ENCODE measurements at regions not wholly inside any gene's neighbourhood (a gene's known extent, or its start where the extent isn't known, plus 50 kb on each side); places are given as distances from the start of the nearest gene placed in this dataset.

DNA sequence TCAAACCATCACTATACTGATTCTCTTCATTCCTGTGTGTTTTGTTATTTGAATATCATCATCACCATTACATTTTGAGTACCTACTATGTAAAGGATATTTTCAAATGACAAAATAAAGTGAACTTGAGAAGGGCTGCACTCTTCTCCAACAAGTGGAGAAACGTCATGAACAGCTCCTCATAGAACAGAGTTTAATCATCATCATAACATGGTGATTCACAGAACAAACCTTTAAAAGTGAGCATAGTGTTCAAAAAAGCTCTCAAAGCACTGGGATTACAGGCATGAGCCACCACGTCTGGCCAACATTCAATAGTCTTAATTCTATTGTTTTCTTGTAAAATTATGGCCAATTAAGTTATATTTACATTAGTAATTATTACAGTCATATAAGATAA is 993.9 kb downstream of the PDHA2 start:
- no peak for DNase-seq

DNA sequence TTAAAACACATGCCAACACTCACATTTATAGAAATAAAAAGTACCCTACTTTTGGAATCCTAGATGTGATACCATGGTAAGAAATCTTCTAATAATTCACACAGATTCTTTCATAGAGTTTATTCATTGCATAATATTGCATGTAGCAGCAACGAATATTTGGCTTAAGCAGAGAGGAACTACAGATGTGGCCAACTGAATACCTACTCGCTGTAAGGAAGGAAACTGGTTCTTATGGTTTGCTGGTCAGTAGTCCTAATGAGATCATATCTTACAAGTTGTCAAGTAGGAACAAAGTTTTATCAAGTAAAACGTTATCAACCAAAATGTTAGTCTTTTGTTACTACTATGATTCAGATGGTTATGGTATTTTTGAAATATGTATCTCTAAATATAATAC is 996.1 kb downstream of the PDHA2 start:
- DNase-seq, result no peak

DNA sequence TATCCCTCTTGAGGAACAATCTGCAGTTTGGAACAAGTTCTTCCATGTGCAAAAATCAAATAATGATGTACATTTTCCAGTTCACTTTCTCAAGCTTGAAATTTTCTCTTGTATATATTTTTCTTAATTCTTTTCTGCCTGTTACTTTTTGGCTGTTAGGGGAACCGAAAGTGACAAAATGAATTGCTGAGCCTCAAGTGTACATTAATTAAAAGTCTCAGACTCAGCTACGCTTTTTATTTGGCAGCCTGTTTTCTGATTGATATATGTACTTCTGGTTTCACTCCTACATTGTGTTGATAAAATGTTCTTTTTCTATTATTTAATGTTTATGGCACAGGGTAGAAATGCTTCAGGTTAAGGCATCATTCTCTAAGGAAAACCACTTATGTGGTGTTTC is 999.5 kb downstream of the PDHA2 start:
- no peak for DNase-seq

DNA sequence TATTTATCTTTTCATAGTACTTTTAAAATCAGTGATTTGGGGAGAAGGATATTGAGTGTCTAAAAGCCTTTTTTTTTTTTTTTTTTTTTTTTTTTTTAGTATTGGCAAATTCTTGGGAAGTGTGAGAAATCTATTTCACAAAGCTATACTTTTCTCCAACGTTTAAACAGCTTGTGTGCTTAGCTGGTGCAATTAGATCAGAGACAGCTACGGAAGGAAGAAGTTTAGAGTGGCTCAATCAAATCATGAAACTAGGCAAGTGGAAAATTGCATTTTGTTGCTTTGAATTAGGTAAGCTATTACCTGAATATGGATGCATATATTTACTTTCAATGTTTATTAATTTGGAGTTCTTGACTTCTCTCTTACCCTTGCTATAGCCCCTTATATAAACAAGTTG is 1001.9 kb downstream of the PDHA2 start:
- no peak for DNase-seq

DNA sequence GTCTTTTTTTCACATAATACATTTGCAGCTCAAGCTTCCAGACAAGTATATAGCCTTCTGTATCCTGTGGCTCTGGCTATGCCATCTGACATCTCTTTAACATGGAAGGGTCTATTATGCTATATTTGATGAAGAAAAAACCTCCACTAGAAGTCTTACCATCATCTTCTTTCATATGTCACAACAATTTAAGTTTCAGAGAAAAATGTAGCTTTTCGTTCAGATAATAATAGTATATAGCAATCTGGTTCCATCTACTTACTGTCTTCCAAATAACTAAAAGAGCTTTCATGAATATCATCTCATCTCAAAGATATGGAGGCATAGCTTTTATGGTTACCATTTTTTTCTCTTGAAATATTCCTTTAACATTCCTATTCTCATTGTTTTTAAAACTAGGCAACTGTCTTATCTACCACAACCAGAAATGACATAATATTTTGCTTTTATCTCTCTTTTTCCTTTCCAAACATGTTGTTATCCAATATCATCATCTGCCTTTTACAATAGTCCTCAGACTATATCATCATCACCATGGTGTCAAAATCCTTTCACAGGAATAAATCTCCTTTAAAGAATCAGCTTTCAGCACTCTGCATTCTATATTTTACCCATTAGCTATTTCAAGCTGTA is 1005.1 kb downstream of the PDHA2 start:
- DNase-seq, result no peak

DNA sequence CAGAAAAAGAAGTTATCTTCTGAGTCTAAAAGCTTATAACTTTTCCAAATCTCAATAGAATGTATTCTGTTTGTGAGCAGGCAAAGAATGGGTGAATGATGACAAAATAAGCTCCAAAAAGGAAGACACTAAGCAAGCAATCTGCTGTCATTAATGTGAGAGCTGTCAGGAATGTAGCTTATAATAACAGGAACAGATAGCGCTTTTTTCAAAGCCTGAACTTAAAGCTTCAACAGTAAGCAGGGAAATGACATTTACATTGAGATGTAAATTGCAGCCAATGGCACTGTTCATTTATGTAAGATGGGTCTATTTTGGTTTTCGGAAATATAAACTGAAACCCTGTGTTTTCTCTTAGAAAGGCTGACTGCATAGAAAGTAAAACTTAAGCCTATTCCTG is 1005.9 kb downstream of the PDHA2 start:
- DNase-seq, result no peak

DNA sequence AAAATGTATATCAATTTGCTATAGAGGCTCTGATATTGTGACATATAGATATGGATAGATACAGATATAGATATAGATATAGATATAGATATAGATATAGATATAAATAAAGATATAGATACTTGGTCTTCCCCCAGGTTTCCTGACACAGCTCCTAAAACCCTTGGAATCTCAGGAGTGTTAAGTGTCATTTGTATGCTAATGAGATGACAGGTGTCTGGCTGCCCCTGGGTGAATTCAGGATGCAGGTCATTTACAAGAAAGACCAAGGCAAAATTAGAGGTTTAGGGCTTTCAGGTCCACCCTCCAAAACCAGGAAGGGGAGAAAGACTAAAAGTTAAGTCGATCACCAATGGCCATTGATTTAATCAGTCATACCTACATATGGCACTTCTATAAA is 1034.8 kb downstream of the PDHA2 start:
- DNase-seq, result no peak

DNA sequence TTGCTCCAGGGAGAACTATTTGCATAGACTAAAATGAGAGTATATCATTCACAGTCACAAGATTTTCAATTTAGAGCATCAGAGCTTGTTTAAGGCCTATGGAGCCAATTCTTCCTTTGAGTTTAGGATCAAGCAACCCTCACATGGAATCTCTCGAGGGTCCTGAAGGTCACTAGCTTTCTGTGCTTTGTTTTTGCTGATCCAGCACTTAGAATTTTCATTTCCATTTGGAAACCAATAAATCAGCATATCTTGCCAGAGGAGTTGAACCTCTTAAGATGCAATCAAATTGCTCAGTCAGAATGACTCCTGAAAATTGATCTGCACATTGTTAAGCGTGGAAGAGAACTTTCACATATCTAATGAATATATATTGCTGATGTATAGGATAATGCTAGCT is 1039.6 kb downstream of the PDHA2 start:
- no peak for DNase-seq

DNA sequence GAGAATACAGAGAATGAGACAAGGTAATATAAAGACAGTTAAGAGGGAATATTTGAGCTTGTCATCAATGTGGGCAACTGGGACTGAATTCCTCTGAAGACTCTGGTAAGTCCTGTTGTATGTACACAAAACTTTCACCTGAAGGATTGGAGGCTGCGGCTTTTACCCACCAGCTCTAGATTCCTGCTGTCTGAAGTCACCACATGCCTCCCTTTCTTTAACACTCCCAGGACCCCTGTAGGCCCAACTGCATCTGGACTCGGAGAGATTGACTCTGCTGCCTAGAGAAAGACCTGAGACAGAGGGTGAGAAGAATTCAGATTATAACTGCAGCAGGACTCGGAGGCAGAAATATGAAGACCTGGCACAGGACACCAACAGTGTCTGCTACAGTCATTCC is 1048.0 kb downstream of the PDHA2 start:
- no peak for DNase-seq

DNA sequence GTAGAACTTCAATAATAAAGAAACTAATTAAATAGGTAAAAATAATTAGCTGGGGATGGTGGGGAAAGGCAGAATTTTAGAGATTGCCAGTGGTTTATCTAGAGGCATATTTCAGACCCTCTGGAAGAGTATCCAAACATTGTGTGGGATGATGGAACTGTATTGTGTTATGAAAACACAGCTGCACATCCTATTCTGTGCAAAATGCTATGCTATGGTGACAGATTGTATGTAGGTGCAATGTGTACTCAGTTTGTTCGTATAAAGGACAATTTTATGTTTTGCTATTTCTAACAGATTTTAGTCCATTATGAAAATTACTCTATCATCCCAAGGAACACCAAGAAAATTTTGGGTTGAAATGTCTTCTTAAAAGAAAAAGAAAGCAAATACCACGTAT is 1054.7 kb downstream of the PDHA2 start:
- no peak for DNase-seq

DNA sequence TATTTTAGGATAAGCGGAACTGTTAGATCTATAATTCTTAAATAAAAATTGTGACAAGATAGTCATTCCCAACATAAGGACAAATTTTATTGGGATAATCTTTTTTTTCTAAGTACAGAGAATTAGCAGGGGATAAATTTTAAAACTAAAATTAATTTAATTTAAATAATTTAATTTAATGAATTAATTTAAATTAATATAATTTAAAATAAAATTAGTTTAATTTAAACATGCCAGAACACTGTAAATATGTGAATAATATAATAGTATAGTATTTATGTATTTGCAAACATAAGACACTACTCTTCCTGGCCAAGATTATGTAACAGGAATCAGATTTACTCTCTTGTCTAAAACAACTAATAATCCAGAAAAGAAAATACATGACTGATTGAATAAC is 1055.9 kb downstream of the PDHA2 start:
- DNase-seq, result no peak

DNA sequence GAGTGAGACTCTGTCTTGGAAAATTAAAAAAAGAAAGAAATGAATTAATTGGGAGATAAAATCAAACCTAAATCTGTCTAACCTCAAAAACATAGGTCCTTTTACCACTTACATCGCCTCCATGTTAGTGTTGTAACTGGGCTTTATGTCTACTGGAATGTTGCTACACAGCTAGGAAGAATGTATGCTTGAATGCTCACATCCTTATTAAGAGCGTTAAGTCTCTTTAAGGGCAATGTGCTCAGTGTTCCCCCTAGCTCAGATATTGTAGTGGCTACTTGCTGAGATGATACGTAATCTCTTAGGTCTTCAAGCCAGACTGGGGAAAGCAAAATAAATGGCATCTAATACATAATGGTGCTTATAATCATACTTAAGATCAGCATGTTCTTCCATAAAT is 1072.8 kb downstream of the PDHA2 start:
- DNase-seq, result no peak

DNA sequence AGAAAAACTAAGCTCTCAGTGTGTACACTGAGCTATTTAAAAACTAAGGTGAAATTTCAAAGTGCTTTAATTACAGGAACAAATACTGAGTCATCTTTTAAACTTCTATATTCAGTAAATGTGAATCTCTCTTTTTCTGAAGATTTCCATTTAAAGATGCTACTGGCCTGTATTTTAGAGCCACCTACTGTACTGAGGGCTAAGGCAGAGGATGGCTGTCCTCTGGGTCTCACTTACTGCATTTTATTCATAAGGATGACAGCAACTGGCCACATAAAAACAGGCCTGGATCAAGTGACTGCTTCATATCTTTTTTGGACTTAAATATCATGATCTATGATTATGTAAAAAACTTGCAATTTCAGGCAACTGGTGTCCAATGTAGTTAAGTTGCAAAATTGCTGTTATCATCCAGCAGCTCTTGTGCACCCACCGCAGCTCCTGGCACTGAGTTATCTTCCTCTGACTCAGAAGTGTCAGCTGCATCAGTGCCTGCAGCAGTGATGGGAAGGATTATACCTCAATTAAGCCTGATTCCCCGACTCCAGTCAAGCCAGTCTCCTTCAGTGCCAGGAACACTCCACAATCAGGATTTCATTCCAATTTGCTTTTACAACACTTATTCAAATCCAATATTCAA is 1073.7 kb downstream of the PDHA2 start:
- DNase-seq, result no peak

DNA sequence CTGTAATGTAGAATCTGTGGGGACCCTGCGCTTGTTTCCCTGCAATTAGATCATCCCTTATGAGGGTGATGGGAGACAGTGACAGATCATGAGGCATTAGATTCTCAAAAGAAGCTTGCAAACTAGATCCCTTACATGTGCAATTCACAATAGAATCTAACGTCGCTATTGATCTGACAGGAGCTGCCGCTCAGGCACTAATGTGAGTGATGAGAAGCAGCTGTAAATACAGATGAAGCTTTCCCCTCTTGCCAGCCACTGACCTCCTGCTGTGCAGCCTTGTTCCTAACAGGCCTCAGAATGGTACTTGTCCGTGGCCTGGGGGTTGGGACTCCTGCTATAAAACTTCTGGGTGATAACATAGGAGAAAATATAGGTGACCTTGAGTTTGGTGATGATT is 1076.8 kb downstream of the PDHA2 start:
- DNase-seq, result no peak

DNA sequence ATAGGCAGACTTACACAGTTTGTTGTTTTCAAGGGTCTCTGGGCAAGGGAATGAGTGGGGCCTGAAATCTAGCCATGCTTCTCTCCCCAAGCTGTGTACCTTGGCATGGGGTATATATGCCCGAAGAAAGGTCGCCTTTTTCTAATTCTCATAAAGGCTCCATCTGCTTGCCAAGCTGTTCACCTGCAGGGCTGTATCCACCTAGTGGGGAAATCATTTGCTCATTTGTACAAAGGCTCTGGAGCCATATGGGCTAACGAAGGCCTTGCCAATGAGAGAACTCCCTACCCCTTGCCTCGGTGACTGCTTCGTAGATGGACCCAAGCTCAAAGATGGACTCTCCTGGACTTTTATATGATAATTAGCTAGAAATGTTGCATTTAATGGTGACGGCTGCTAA is 1097.0 kb downstream of the PDHA2 start:
- no peak for DNase-seq

DNA sequence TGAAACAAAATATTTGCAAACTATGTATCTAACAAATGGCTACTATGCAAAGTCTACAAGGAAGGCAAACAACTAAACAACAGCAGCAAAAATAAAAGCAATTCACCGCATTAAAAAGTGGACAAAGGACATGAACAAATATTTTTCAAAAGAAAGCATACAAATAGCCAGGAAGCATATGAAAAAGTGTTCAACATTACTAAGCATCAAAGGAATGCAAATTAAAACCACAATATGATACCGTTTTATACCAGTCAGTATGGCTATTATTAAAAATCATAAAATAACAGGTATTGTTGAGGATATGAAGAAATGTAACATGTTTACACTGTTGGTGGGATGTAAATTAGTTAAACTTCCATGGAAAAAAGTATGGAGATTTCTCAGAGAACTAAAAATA is 1106.7 kb downstream of the PDHA2 start:
- DNase-seq, result no peak

DNA sequence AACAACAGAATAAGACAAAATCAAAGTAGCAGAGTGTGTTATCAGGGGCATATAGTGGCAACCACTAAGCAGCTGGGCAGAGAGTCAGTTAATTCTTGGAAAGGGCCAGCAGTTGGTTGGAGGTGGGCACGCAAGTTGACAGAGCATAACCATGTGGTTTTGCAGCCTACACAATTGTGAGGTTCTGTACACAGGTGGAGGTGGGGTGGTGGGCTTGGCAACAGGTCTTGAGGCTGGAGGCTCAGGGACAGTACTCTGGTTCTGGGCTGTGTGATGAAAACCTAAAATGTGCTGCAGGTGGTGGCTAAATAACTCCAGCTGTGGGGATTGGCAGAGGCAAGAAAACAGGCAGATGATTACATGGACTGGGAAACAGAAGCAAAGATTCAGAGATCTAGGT is 1112.7 kb downstream of the PDHA2 start:
- no peak for DNase-seq

DNA sequence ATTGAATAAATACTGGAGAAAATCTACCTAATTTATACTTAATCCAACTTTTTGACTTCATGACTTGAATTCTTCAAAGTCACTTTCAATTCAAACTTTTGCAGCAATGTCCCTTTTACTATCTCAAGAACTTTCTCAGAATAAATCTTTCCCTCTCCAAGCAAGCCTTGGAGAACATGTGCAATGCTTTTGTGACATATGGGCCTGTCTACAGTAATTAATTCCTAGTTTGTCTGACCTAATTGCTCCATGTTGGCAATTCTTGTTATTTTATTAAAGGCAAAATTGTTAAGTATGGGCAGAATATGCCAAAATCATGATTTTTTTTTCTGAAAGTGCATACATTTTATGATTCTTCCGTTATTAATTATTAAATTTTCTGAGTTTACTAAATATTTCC is 1115.3 kb downstream of the PDHA2 start:
- no peak for DNase-seq

DNA sequence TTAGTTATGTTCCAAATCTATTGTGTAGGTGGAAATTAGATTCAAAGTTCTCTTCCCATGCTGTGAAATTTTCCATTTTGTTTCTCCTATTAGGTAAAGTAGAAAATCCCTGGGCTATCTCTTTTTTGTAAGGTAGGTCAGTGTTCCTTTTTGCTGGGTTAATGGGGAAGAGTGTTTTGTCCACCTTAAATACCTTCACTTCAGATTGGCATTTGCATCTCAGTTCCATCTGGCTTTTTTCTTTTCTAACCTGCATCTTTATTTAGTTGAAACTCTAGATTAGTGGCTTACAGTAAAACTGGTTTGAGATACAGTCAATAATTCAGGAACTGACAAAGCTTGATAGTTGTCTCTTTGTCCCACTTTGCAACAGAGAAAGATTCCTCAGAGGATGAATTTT is 1115.8 kb downstream of the PDHA2 start:
- DNase-seq, result no peak

DNA sequence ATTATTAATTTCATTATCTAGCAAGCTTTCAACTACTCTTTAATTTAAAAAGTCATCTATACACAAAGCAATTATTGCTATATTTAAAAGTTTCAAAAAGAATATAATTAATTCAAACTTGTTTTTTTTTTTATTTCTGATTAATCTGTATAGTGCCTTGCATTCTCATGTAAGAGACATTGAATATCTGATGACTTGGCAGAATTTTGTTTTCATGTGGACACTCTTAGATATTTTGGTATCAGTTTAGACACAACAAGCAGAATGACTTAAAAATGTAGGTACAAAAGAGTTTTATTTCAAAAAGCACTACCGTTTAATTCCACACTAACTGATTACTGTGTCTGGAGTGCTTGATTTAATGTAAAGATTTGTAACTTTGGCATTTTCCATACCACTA is 1129.6 kb downstream of the PDHA2 start:
- no peak for DNase-seq

DNA sequence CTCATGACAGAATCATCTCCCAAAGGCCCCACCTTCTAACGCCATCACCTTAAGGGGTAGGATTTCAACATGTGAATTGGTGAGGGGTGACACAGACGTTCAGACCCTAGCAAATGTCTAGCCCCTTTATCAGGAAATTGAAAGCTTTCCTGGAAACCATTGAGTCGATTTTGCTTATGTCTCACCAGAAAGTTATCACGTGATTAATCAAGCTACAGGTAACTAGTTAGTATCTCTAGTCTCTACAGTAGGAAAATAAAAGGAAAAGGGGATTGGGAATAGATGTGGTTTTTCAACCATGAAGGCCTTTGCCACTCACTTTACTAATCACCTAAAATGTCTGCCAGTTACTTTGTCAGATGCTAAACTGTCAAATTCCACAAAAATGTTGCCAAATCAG is 1133.0 kb downstream of the PDHA2 start:
- no peak for DNase-seq

DNA sequence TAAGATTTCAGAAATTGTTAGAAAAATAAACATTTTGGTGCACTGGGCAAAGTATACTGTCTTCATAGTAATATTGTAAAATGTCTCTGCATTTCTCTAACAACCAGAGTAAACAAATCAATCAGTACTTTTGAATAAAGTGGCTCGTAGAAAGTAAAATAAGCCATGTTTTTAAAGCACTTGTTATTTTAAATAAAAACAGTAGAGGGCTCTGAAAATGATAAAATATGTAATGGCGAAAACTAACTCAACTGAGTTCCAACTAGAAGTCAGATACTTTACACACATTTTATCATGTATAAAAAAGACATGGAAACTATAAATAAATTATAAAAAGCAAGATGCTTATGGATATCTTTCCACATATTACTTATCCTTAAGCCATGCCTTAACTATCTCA is 1134.4 kb downstream of the PDHA2 start:
- DNase-seq, result no peak

DNA sequence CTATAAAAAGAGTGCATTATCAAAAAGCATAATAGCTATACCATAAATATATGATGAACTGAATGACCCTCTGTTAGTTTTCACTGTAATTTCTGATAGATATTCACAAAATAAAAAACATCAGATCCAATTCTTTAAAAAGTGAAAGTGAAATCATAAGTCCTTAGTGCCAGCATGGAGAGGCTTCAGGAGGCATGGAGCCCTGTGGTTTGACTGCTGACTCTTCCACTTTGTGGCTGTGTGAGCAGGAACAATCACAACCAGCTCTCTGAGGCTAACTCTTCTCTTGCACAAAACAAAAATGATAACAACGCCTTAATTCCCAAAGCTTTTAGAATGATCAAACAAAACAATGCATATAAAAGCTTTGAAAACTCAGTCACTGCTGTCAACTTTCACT is 1143.9 kb downstream of the PDHA2 start:
- no peak for DNase-seq

DNA sequence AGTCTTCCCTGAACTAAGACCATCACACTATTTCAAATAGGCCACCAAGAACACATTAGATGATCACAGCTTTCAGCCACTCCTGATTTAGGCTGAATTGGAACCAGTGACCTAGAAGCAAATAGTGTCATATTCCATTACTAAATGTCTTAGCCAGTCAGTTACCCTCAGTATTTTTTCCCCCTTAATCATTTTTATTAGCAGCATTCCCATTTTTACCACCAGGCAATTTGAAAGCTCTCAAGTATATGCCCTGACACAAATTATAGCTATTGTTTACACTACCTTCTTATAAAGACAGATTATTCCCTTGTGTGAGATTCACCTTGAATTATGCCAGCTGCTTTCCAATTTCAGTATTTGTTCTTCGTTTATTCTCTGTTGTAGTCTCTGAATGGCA is 1146.9 kb downstream of the PDHA2 start:
- no peak for DNase-seq

DNA sequence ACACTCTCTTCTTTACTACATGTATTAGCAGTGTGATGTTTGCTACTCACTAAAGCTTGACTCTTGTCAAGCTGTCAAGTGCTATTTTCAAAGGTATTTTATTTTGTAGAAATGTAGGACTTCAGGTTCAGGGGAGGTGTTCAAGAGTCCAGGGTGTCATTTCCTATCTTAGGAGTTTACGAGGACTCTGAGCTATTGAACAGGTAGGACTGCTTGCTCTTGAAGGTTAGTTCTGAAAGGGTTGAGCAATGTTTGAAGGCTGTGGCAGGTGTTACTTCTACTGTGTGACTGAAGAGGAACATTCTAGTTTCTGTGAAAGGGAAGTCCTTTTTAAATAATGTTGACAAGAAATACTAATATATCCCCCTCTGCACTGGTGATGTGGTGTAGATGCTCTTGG is 1151.2 kb downstream of the PDHA2 start:
- no peak for DNase-seq
